A549 (cell line): ENCODE measurements at regions not wholly inside any gene's neighbourhood (a gene's known extent, or its start where the extent isn't known, plus 50 kb on each side); places are given as distances from the start of the nearest gene placed in this dataset.

Experiments used
- ATAC-seq, 2 experiments: fragments of 200-7000 bp in 1 of 2; fragments of >200 bp in 1 of 2; cut with Nextera tagmentation in 1 of 2; cut with Tn5 transposase in 1 of 2; 3 replicates each; pipeline versions ENCODE4 v1.8.0 to v1.9.1; 2018 to 2020; ENCODE audit warnings: mild to moderate bottlenecking in 1 of 2, moderate library complexity in 1 of 2
- CTCF ChIA-PET: fragments of 300-600 bp; sonication (Branson Sonifier 250); formaldehyde crosslinking; extraction: SDS; loops from one replicate; lab custom pipeline; 2021; ENCODE audit warnings: antibody characterized with exemption, inconsistent platforms; lab: Yijun Ruan, JAX
- POLR2A ChIA-PET: fragments of 350-600 bp; formaldehyde crosslinking; extraction: SDS; loops from one replicate; lab custom pipeline; 2021; ENCODE audit warnings: antibody characterized with exemption, inconsistent platforms; lab: Yijun Ruan, JAX
- DNase-seq, 2 experiments: peaks; one replicate each; pipeline versions ENCODE4 v3.0.0 to v3.0.0-alpha.2; 2011 to 2016; ENCODE audit warnings: low read depth in 1 of 2, low spot score in 1 of 2
- FAIRE-seq: peaks from 2 replicates; lab custom pipeline; 2011; peaks lifted over from hg19 to GRCh38; lab: Jason Lieb, UNC
- H3K27ac ChIP-seq, 2 experiments: fragments of >200 bp; sonication (Bioruptor Twin); formaldehyde crosslinking; 3 replicates each; pipeline ENCODE4 v1.5.1; 2016 to 2017
- H3K4me1 ChIP-seq: fragments of >200 bp; sonication (Bioruptor Twin); formaldehyde crosslinking; 3 replicates; pipeline ENCODE4 v1.6.1; 2016
- H3K4me2 ChIP-seq: fragments of >200 bp; sonication (Bioruptor Twin); formaldehyde crosslinking; 3 replicates; pipeline ENCODE4 v1.6.1; 2016
- H3K4me3 ChIP-seq: fragments of >200 bp; sonication (Bioruptor Twin); formaldehyde crosslinking; 3 replicates; pipeline ENCODE4 v1.5.1; 2016
- H3K9me3 ChIP-seq: fragments of >200 bp; sonication (Bioruptor Twin); formaldehyde crosslinking; 3 replicates; pipeline ENCODE4 v1.6.1; 2016
- ATOH8 ChIP-seq: fragments of 250-450 bp; sonication (Bioruptor Pico); IDR thresholded peaks from 2 replicates; pipeline ENCODE4 v1.5.0; 2020; ENCODE audit warnings: low read depth, mild to moderate bottlenecking, moderate library complexity
- BCL3 ChIP-seq: fragments of >200 bp; sonication (Bioruptor Twin); formaldehyde crosslinking; IDR thresholded peaks from 3 replicates; pipeline ENCODE4 v1.6.1; 2016
- EHMT2 ChIP-seq: fragments of 200-600 bp; sonication (generic); IDR thresholded peaks from 2 replicates; pipeline ENCODE4 v1.6.1; 2016; ENCODE audit warnings: antibody characterized with exemption, low read depth, mild to moderate bottlenecking, moderate library complexity
- ESRRA ChIP-seq: fragments of 150-350 bp; IDR thresholded peaks from 2 replicates; pipeline ENCODE4 v1.6.1; 2014; ENCODE audit warnings: mild to moderate bottlenecking, low read length, borderline replicate concordance
- FOSB ChIP-seq: fragments of 250-450 bp; sonication (Bioruptor Pico); IDR thresholded peaks from 2 replicates; pipeline ENCODE4 v1.5.0; 2020; ENCODE audit warnings: mild to moderate bottlenecking, moderate library complexity
- GATA3 ChIP-seq: IDR thresholded peaks from 2 replicates; pipeline ENCODE4 v1.6.1; 2012; ENCODE audit warnings: borderline replicate concordance
- HMGXB4 ChIP-seq: fragments of 250-450 bp; sonication (Bioruptor Pico); IDR thresholded peaks from 2 replicates; pipeline ENCODE4 v1.5.0; 2021; ENCODE audit warnings: mild to moderate bottlenecking, moderate library complexity, borderline replicate concordance
- HOXB13 ChIP-seq: fragments of 250-450 bp; sonication (Bioruptor Pico); IDR thresholded peaks from 2 replicates; pipeline ENCODE4 v1.5.0; 2020; ENCODE audit warnings: low read depth, mild to moderate bottlenecking, moderate library complexity
- KDM5A ChIP-seq: fragments of 200-600 bp; sonication (generic); IDR thresholded peaks from 2 replicates; pipeline ENCODE4 v1.6.1; 2016; ENCODE audit warnings: antibody characterized with exemption, mild to moderate bottlenecking
- MAX ChIP-seq: IDR thresholded peaks from 2 replicates; pipeline ENCODE4 v1.6.1; 2012
- MAZ ChIP-seq: fragments of 150-350 bp; IDR thresholded peaks from 2 replicates; pipeline ENCODE4 v1.6.1; 2014; ENCODE audit warnings: antibody characterized with exemption, low read depth, low read length, borderline replicate concordance
- NPAS2 ChIP-seq: fragments of 250-450 bp; sonication (Bioruptor Pico); IDR thresholded peaks from 2 replicates; pipeline ENCODE4 v1.8.0; 2022; ENCODE audit warnings: mild to moderate bottlenecking, moderate library complexity, borderline replicate concordance
- POLR2AphosphoS2 ChIP-seq: conservative IDR thresholded peaks from 2 replicates; pipeline ENCODE4 v1.6.1; 2012; ENCODE audit warnings: low read length, improper control_type of control experiment, inconsistent platforms
- RAD21 ChIP-seq, 2 experiments: fragments of >200 bp in 1 of 2; sonication (Bioruptor Twin) in 1 of 2; formaldehyde crosslinking in 1 of 2; IDR thresholded peaks in 1 of 2; conservative IDR thresholded peaks in 1 of 2; 2 replicates in 1 of 2; 3 replicates in 1 of 2; pipeline ENCODE4 v1.6.1; 2012 to 2018; ENCODE audit warnings: inconsistent platforms in 1 of 2
- RARB ChIP-seq: fragments of 250-450 bp; sonication (Bioruptor Pico); IDR thresholded peaks from 2 replicates; pipeline ENCODE4 v1.8.0; 2021; ENCODE audit warnings: mild to moderate bottlenecking, moderate library complexity
- RCOR1 ChIP-seq: fragments of 150-350 bp; IDR thresholded peaks from 2 replicates; pipeline ENCODE4 v1.6.1; 2014; ENCODE audit warnings: antibody characterized with exemption, low read length, low read depth
- RNF2 ChIP-seq: fragments of 200-600 bp; sonication (generic); IDR thresholded peaks from 2 replicates; pipeline ENCODE4 v1.6.1; 2016; ENCODE audit warnings: low read depth, mild to moderate bottlenecking, antibody characterized with exemption, moderate library complexity, borderline replicate concordance
- TFCP2L1 ChIP-seq: fragments of 250-450 bp; sonication (Bioruptor Pico); IDR thresholded peaks from 2 replicates; pipeline ENCODE4 v1.5.0; 2021; ENCODE audit warnings: mild to moderate bottlenecking
- USF2 ChIP-seq: fragments of 450-650 bp; IDR thresholded peaks from 2 replicates; pipeline ENCODE4 v1.6.1; 2014; ENCODE audit warnings: antibody characterized with exemption
- ZFP36 ChIP-seq: fragments of 450-650 bp; IDR thresholded peaks from 2 replicates; pipeline ENCODE4 v1.6.1; 2014; ENCODE audit warnings: borderline replicate concordance; ENCODE audit not compliant: partially characterized antibody
- ZNF302 ChIP-seq: fragments of 250-450 bp; sonication (Bioruptor Pico); IDR thresholded peaks from 2 replicates; pipeline ENCODE4 v1.9.0; 2021; ENCODE audit warnings: inconsistent platforms, mild to moderate bottlenecking, moderate library complexity
- WGBS: methylation state at CpG from one replicate; pipeline ENCODE4 v1.1.6; 2017; ENCODE audit errors: missing lambda C conversion rate; 5-methylcytosine and 5-hydroxymethylcytosine counted together

- ChIA-PET CTCF (no interaction called here), POLR2A (no interaction called here)
- no peak overlapping the region for H3K4me2 ChIP-seq
- H3K9me3 ChIP-seq: no peaks in the 10 kb centered on the region
- no peak overlapping the region for H3K27ac ChIP-seq
- TF ChIP-seq RAD21 (conservative IDR thresholded peaks at IDR 0.05 in 1 of 2, IDR thresholded peaks at IDR 0.05 in 1 of 2) (no peak), MAZ (no peak), ATOH8 (no peak), RARB (CRISPR knock-in tag) (no peak), USF2 (no peak), POLR2AphosphoS2 (no peak), HOXB13 (no peak), BCL3 (no peak), GATA3 (no peak), NPAS2 (CRISPR knock-in tag) (no peak), TFCP2L1 (no peak)
- TF ChIP-seq, all 56 proteins: peak for 0
- no peak for DNase-seq
- no peak overlapping the region for H3K4me3 ChIP-seq
- FAIRE-seq: no peak
- no peaks in the 10 kb centered on the region for H3K4me1 ChIP-seq
- WGBS: 52% methylated on average over 6 of the region's 6 CpGs
- ATAC-seq: no peak
These were observed 290.1 kb upstream of the SLC10A2 start for GRCh38 chr13:103356226-103356864.

- TF ChIP-seq KDM5A (no peak), FOSB (CRISPR knock-in tag) (no peak), EHMT2 (no peak), HOXB13 (no peak), ESRRA (no peak), MAX (no peak), RNF2 (no peak), ZFP36 (no peak), HMGXB4 (CRISPR knock-in tag) (no peak), ZNF302 (CRISPR knock-in tag) (no peak), RCOR1 (no peak)
- H3K4me2 ChIP-seq: no peak overlapping the region
- no peaks in the 10 kb centered on the region for H3K9me3 ChIP-seq
- no peak overlapping the region for H3K27ac ChIP-seq
- POLR2A ChIA-PET: no interaction called here
- DNase-seq: no peak
- ATAC-seq: no peak
- no peaks in the 10 kb centered on the region for H3K4me1 ChIP-seq
- WGBS: 6% methylated on average over 2 of the region's 2 CpGs
- CTCF ChIA-PET: no interaction called here
- no peak overlapping the region for H3K4me3 ChIP-seq
- no peak for FAIRE-seq
These were observed 288.0 kb upstream of the SLC10A2 start for GRCh38 chr13:103354171-103354570.
